DMS114 treated with DMSO at 0.1 percent for 48 hours (cell line): ENCODE measurements at regions not wholly inside any gene's neighbourhood (a gene's known extent, or its start where the extent isn't known, plus 50 kb on each side); places are given as distances from the start of the nearest gene placed in this dataset.
"Not testable (repeated sequence)": the region's sequence is repeated elsewhere in the genome, so short reads cannot be mapped to it uniquely, and the experiment has no call there.

ENCODE experiments used
- DNase-seq: peaks from one replicate; lab custom pipeline; 2025; ENCODE audit not compliant: unreplicated experiment; lab: John Stamatoyannopoulos, UW

DNA sequence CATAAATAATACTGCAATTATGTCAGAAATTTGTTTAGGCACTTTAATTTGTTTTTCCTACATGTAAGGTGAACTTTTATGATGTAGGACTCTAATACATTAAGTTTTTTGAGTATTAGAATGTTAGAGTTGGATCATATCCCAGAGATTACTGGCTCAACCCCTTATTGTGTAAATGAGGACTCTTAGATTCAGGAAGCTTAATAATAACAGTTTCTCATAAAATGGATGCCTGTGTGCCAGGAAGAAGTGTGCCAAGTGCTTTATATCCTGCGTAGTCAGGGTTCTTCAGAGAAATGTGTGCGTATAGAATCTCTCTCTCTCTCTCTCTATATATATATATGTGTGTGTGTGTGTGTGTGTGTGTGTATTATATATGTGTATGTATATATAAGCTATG lies 388.5 kb downstream of the CAAP1 start:
- no peak for DNase-seq

DNA sequence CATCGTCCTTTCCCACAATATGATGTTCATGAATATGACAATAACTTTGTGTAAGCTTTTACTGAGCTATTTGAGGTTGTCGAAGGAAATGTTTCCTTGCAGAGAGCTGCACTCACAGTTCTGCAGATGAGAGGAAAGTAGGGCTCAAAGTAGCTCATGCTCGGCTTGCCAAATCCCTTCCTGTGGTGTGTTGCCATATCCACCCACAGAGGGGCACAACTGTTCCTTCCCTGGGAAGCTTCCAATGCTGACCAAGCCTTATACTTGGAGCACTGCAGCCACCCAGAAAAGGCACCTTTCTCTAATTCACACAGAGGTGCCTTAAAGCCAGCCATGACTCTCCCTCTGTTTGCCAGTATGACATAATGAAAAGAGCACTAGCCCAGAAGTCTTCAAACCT lies 390.3 kb downstream of the CAAP1 start:
- no peak for DNase-seq

- DNase-seq: no peak
Observed at GRCh38 chr9:26500471-26500870, 392.1 kb downstream of the CAAP1 start.

GRCh38 chr9:26492608-26493521 lies 399.7 kb downstream of the CAAP1 start:
- DNase-seq: not testable (repeated sequence)

DNA sequence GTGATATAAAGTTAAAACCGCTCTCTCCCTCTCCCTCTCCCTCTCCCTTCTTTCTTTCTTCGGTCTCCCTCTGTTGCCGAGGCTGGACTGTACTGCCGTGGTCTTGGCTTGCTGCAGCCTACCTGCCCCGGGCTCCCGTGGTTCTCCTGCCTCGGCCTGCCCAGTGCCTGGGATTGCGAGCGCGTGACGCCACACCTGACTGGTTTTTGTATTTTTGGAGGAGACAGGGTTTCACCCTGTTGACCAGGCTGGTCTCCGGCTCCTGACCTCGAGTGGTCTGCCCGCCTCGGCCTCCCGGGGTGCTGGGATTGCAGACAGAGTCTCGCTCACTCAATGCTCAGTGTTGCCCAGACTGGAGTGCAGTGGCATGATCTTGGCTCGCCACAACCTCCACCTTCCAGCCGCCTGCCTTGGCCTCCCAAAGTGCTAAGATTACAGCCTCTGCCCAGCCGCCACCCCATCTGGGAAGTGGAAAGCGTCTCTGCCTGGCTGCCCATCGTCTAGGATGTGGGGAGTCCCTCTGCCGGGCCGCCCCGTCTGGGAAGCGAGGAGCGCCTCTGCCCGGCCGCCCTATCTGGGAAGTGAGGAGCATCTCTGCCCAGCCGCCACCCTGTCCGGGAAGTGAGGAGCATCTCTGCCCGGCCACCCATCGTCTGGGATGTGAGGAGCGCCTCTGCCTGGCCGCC lies 400.5 kb downstream of the CAAP1 start:
- not testable (repeated sequence) for DNase-seq

GRCh38 chr9:26483991-26484390 lies 408.6 kb downstream of the CAAP1 start:
- no peak for DNase-seq

DNA sequence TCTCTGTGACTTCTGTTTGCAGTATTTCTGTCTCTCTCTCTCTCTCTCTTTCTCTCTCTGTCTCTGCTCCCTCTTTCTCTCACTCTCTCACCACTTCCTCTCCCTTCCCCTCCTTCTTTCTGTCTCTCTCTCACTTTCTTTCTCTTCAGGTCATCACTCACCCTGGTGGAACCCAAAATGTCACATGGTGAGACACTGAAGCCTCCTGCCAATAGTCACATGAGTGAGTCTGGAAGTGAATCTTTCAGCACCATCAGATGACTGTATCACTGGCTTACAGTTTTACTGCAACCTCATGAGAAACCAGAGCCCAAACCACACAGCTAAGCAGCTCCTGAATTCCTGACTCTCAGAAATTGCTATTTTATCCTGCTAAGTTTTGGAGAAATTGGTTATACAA lies 414.6 kb downstream of the CAAP1 start:
- no peak for DNase-seq

DNA sequence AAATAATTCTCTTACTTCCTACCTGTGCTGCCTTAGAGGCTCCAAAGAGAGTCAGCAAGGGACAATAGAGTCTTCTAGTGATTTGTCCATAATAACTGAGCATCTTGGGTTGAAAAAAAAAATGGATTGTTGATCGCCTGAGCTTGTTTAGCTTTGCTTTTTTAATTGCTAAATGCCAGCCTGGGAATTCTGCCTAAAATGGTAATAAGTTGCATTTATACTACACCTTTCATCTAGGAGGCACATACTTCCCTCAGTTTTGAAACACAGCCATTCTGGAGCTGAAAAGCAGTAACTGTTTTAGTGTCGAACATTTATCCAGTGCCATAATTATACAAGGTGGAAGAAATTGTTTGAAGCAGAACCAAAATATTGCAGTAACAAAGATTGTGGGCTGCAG lies 421.3 kb downstream of the CAAP1 start:
- DNase-seq: no peak

DNA sequence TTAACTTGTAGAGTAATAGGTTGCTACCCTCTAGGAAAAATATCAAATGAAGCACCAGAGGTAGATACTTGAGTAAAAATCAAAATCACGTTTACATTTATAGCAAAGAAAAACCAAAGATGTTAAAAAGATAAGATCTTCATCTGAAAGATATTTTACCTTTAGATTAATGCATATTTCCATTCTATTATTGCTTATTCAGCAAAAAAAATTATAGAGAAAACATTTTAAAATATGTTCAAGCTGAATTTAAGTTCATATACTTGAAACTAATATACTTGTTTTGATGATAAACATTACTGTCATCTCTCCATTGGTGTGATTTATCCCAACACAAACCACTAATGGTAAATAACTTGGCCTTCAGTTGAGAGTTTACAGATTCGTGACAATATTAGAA lies 422.3 kb downstream of the CAAP1 start:
- DNase-seq: no peak

GRCh38 chr9:26463837-26464236 lies 428.8 kb downstream of the CAAP1 start:
- DNase-seq: no peak

GRCh38 chr9:26462751-26463150 lies 429.9 kb downstream of the CAAP1 start:
- DNase-seq: no peak

GRCh38 chr9:26462213-26462612 lies 430.4 kb downstream of the CAAP1 start:
- DNase-seq: no peak

- DNase-seq: no peak
Observed at GRCh38 chr9:26460624-26461023, 432.0 kb downstream of the CAAP1 start.

DNA sequence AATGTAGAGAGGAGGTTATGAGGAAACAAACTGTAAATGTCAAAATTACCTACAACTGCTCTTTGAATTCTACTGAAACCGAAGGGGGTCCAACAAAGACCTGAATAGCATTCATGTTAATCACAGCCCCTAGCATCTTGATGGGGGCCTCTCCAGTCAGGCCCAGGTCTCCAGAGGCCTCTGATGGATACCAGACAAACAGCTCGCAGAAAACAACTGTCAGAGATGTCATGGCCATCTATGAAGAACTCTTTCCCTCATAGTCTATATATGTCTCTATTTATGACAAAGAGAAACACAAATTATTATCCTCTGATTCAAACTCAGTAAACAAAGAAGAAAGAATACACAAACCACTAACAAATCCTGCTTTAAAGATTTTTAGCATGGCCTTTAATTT lies 432.6 kb downstream of the CAAP1 start:
- DNase-seq: no peak

DNA sequence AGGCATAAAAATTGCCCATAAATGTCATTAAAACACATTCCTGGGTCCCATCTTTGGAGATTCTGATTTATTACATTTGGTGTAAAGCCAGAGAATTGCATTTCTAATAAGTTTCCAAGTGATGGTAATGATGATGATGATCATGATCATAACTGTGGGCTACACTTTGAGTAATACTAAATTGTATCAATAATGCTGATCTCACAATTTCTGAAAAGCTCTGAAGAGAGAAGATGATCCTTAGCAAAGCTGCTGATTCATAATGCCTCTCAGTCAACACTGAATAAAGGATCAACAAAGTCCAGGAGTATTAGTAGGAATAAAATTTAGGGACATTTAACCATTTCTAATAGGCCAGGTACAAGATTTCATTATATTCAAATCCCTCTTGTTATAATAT lies 434.5 kb downstream of the CAAP1 start:
- no peak for DNase-seq

GRCh38 chr9:26457151-26457550 lies 435.5 kb downstream of the CAAP1 start:
- DNase-seq: no peak

- DNase-seq: no peak
Observed at GRCh38 chr9:26439061-26439624, 453.5 kb downstream of the CAAP1 start.

- no peak for DNase-seq
Observed at GRCh38 chr9:26437056-26437711, 455.4 kb downstream of the CAAP1 start.

- no peak for DNase-seq
Observed at GRCh38 chr9:26426551-26427131, 466.0 kb downstream of the CAAP1 start.

DNA sequence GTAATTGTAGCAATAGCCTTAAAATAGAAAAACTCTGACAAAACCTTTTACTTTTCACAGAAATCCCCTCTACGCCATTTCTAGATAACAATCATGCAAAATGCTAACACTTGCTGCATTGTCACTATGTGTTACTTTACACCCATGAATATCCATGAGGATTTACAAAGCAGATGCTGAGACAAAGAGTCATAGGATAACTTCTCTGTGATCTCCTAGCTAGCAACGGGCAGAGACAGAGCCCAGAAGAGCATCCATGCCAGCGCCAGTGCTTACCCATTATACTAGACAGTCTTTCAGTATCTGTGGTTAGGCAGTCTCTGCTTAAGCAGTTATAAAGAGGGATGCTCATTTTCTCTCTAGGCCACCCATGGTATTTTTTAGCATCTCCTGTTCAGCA lies 474.1 kb downstream of the CAAP1 start:
- DNase-seq: no peak

DNA sequence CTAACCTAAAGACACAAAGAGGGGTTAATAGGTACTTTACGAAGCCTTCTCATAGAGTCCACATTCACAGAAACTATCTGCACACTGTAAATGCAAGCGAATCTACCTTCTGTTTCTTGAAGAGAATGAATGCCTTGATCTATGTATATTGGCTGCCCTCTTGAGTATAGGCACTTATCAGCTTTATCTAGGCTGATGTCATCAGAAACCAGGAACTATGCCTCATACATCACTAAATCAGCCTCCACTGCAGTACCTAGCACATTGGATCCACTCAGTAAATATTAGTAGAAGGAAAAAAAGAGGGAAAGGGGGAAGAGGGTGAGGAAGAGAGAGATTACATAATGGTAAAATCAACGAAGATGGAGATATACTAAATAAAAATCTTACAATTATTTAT lies 477.1 kb downstream of the CAAP1 start:
- DNase-seq: no peak
